ENCODE measurements at regions not wholly inside any gene's neighbourhood (a gene's known extent, or its start where the extent isn't known, plus 50 kb on each side); places are given as distances from the start of the nearest gene placed in this dataset.

GRCh38 chr15:60165111-60165510 is 161.0 kb downstream of the FOXB1 start:
- TF ChIP-seq POLR2A (IDR thresholded peaks at IDR 0.05), result no peak
- TF ChIP-seq, protein P1, sequence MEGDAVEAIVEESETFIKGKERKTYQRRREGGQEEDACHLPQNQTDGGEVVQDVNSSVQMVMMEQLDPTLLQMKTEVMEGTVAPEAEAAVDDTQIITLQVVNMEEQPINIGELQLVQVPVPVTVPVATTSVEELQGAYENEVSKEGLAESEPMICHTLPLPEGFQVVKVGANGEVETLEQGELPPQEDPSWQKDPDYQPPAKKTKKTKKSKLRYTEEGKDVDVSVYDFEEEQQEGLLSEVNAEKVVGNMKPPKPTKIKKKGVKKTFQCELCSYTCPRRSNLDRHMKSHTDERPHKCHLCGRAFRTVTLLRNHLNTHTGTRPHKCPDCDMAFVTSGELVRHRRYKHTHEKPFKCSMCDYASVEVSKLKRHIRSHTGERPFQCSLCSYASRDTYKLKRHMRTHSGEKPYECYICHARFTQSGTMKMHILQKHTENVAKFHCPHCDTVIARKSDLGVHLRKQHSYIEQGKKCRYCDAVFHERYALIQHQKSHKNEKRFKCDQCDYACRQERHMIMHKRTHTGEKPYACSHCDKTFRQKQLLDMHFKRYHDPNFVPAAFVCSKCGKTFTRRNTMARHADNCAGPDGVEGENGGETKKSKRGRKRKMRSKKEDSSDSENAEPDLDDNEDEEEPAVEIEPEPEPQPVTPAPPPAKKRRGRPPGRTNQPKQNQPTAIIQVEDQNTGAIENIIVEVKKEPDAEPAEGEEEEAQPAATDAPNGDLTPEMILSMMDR (IDR thresholded peaks at IDR 0.05), result no peak

Measured in uterus (tissue), 2 donors.